Hematopoietic multipotent progenitor cell treated with erythropoietin and hydrocortisone succinate and interleukin-3 and kit ligand, for 17 days (in vitro differentiated cells): ENCODE measurements at regions not wholly inside any gene's neighbourhood (a gene's known extent, or its start where the extent isn't known, plus 50 kb on each side); places are given as distances from the start of the nearest gene placed in this dataset.

ENCODE experiments used
- DNase-seq: peaks from one replicate; pipeline ENCODE4 v3.0.0-alpha.2; 2015; ENCODE audit warnings: low spot score

DNA sequence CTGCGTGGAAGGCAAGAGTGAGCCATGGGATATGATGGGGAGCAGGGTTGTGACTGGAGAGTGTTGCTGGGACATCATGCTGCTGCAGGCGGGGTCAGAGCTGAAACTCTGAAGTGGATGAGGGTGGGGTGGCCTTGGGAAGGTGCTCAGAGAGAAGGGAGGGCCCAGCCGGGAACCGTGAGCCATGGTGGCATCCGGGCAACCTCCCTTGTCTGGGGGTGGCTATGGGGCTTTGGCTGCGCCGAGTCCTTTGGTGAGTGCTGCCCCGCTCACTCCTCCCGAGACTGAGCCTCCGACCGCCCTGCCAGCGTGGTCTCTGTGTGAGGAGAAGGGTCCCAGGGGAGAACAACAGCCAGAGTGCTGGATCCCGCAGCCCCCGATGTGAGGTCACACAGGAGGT is 632.0 kb downstream of the BRD1 start:
- no peak for DNase-seq

DNA sequence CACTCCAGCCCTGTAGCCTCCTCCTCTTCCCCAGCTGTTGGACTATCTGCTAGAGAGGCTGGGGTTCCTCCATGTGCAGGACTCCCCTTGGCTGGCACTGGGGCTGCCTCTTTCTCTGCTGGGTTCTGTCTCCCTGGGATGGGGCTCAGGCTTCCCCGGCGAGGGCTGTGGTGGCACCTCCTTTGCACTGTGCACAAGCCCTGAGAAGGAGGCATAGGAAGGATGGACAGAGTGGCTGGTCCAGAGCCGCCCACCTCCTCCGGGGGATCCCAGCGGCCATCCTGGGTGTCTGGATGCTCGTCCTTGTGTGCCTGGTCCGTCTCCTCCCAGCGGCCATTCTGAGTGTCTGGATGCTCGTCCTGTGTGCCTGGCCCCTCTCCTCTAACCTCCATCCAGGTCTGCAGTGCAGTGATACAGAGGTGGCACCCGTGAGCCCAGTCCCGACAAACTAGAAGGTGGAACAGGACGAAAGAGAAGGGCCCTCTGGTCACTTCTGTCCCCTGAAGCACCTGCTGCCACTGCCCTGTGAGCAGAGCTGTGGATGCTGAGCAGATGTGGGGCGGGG is 633.7 kb downstream of the BRD1 start:
- no peak for DNase-seq

DNA sequence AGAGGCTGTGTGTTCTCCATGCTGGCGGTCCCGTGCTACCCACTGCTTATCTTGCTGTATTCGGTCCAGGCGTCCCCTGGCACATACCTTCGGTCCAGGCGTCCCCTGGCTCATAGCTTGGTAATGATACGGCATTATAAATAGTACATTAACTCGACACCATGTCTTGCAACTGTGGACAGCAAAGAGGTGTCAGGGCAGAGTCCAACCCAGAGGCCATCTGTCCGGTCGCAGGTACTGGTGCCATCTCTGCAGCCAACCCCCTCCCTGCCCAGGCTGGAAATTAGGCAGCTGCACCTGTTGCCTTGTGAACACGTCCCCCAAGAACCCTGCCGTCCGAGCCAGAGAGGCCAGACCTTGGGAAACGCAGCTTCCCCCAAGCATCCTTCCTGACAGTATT is 634.3 kb downstream of the BRD1 start:
- no peak for DNase-seq

DNA sequence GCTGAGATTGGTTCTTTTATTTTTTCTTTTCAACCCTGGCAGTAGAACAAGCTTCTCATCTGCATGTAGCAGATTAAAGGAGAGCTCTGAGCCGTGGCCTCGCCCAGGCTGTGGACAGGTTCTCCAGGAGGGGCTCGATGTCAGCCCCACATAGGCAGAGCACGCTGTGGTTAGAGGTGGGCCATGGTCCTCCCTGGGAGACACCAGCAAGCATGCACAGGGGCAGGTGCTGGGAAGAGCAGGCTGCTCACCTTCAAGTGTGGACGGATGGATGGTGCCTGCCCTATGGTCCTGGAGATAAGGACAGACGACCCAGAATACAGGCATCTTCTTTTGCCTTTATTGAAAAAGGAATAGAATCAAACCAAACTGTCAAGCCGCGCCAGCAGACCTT is 634.8 kb downstream of the BRD1 start:
- DNase-seq, result no peak

DNA sequence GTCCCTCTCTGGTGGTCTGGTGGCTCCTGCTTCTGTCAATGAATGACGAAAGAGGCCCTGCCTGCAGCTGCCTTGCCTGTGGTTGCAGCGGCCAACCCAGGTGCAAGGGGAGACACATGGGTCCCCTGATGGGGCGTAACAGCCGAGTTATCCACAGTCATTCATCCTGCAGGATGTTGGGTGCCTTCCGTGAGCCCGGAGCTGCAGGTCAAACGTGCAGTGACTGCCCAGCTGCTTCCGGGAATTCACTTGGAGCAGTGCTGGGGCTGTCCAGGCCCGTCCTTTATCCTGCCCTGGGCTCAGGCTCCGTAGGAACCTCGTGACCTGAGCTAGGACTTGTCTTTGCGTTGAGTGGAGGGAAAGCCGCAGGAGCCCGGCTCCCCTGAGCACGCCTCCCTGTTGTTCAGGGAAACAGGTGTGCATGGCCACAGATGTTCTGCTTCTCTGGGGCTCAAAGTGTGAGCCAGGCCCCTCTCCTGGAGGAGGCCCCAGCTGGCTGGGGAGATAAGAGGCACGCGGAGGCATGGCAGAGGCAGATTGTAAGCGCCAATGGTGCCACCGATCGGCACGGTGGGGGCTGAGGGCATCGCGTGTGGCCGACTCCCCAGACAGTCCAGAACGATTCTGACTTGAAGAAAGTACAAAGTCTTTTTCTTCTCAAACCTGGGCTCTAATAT is 635.4 kb downstream of the BRD1 start:
- peak; percentile 5 for DNase-seq

DNA sequence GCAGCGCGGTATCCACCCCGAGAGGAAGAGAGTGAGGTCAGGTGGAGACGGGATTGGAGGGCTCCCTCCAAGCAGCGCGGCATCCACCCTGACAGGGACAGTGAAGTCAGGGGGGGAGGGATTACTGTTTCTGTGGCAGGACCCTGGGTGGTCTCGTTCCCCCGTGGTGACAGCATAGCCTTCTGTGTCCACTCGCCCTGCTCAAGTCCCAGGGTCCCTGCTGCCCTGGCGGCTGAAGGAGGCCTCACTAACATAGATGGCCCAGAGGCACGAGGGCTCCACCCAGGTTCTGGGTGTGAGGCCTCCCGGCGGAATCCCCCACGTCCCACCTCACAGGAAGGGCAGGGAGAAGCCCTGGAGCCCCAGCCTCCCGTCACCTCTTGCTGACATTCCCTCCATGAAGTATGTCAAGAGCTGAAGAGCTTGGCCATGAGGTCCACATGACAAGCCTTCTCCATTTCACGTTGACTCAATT is 636.1 kb downstream of the BRD1 start:
- DNase-seq, result no peak

DNA sequence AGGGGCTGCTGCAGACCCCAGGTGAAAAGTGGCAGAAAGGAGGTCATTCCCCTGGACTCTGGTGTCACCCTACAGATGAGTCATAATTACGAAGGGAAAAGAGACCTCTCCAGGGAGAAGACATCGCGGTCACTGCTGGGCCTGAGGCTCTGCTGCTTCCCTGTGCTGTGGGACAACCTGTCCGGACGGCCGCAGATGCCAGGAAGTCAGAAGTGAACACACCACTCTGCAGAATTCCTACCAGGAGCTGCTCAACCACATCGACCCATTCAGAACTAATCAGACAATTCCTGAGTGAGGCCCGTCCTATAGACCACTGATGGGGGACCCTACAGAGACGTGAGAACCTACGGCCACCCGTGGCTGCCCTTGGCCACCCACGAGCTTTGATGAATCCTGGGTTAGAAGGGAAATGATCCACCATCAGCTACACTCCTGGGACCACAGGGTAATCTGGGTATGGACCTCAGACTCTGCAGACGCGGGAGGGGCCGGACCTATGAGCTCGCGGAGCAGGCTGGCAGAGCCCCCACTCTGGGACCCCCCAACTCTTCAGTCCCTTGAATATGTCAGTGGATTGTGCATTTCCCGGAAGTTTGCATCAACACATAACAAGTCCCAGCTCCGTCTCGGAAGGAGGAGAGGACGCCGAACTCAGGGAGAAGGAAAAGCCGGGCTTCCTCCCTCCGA is 636.7 kb downstream of the BRD1 start:
- no peak for DNase-seq

DNA sequence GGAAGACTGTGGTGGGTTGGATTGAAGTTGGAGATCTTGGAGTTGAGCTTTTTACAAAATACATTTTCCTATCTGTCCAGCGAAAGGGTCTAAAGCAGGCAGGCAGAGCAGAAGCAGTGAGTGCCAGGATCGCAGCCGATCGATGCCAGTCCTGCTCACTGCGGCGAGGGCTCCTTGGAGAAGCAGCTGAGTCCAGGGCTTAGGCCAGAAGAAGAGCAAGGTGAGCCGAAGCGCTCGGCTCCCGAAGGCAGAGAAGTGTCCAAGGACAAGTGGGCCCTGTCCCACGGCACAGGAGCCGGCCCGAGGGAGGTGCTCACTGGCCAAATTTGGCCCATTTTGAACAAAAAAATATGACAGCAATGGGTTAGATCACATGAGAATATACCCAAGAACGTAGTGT is 637.8 kb downstream of the BRD1 start:
- DNase-seq, result no peak

DNA sequence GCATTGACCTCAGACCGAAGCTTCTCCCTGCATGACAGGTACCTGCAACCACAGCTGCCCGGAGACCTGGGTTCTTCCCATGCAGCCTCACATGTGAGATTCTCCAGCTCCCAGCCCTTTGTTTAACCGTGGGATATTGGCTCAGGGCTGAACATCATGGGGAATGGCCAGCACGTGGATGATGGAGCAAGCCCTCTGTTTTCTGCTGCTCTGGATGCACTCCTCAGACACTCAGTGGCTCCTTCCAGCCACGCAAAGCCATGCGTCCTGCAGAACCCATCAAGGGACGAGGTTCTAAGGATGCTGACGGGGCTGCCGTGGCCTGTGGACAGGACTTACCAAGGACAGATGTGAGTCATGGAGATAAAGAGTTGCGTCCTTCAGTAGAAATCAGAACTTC is 639.1 kb downstream of the BRD1 start:
- DNase-seq, result no peak

DNA sequence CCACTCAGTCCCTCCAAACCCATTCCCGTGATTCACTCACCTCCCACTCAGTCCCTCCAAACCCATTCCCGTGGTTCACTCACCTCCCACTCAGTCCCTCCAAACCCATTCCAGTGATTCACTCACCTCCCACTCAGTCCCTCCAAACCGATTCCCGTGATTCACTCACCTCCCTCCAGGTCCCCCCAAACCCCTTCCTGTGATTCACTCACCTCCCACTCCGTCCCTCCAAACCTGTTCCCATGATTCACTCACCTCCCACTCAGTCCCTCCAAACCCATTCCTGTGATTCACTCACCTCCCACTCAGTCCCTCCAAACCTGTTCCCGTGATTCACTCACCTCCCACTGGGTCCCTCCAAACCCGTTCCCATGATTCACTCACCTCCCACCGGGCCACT is 639.6 kb downstream of the BRD1 start:
- DNase-seq, result no peak

DNA sequence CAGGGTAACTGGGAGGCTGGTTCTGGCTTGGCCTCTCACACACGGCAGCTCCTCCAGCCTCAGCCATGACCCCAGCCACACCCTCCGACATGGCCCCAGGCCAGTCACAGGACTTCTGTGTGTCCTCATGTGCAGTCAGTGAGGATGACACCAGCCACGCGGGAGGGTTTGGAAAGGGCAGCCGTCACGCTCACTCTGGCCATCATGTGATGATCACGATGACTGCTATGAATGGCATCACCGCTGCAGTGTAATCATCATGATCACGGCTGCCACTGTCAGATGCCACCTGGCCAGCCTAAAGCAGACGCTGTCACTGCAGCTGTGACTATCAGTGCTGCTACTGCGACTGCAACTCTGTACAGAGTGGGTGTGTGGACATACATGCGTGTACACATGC is 640.9 kb downstream of the BRD1 start:
- no peak for DNase-seq

DNA sequence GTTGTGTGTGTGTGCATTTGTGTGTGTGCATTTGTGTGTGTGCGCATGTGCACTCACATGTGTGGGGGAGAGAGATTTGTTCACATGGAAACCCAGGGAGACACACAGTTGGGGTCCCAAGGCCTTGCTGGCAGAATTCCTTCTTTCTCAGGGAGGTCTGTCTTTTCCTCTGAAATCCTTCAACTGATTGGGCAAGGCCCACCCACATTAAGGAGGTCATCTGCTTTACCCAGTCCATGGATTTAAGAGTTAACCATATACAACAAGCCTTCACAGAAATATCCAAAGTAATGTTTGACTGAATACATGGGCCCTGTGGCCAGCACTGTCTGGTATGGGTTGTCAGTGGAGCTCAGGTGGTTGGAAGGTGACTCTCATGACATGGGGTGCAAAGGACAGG is 641.4 kb downstream of the BRD1 start:
- no peak for DNase-seq

DNA sequence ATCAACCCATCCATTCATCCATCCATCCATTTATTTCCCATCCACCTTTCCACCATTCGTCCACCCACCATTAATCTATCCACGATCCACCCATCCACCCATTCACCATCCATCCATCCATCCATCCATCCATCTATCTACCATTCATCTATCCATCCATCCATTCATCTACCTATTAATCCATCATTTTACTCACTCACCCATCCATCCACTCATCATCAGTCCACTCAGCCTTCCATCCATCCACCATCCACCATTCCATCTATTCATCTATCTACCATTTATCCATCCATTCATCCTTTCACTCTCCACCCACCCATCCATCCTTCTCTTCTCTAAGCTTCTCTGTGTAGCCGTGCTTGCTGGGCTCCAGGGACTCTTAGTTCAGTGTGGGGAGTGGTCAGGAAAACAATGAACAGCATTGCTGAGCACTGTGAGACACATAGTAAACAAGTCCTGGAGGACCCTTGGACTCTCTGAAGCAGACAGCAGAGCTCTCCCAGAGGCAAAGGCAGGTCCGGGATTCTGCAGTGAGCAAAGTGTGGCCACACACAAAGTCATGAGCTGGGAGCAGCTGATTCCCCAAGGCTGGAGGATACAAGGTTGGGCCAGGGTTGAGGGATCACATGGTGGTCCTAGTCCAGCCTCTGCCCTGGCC is 642.2 kb downstream of the BRD1 start:
- no peak for DNase-seq

DNA sequence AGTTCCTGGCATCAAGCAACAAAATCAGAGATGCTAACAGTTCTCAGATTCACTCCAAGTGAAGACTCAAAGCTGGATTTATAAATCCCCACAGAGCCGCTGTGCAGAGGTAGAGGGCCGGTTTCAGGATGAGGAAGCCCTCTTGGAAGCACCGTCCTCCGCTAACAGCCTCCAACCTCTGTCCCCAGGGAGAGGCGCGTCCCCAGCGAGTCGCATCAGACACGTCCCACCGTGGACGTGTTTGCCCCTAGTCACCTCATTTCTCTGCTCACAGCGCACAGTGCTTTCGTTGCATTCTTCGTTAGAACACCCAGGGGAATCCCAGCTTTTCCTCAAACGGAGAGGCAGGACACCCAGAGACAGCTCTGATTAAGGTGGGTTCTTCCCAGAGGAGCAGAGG is 642.9 kb downstream of the BRD1 start:
- DNase-seq, result no peak

DNA sequence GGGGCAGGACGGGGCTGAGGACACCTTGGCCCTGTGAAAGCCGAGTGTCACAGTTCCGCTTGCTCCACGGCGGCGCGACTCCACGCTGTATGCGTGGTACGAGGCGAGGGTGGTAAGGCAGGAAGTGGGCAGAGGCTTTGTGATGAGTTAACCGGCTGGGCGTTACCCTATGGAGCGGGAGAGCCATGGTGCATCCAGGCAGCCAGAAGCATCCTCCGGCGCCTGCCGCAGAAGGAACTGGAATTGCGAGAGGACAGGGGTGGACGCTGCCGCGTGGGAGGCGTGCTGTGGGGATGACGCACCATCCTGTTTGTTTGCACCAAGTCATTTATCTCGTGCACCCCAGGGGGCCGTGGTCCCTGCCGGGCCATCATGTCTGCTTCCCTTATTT is 643.9 kb downstream of the BRD1 start:
- no peak for DNase-seq

DNA sequence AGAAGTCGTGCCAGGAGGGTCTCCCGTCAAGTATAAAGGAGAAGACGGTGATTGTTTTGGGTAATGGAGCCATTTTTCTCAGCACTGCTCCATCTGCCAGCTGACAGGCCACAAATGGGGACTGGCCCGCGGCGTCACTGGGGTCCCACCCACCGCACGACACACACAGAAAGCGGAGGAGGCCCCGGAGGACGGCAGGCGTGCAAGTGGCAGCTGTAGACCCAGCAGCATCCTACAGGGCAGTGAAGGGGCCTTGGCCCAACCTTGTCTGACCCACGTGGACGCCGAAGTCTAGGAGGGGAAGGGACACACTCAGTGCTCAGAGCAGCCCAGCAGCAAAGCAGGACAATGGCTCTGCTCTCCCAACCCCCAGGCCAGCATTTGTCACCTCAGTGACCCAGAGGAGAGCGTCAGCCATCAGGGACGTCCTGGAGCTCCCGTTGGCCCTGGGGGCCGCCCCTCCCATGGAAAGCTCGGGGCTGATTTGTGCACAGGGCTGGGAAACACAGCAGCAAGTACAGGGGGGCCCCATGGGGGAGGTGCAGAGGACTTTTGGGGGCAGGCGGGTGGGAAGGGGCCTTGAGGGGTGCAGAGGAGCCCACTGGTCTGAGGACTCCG is 644.4 kb downstream of the BRD1 start:
- no peak for DNase-seq

DNA sequence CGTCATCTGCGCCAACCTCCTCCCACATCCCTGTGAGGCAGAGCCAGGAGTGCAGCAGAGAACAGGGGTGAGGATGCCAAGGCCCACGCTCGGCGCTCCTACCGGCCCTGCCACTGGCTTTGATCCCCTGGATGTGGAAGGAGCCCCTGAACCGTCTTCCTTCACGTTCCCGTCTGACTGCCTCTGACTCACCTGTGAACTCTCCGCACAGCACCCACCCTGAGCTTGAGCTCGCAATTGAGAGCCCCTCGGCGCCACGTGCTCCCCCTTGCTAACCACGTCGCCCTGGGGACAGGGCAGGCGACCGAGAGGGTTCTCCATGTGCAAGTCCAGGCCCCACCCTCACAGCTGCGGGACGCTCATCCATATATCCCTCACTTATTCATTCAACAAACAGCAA is 645.3 kb downstream of the BRD1 start:
- no peak for DNase-seq

DNA sequence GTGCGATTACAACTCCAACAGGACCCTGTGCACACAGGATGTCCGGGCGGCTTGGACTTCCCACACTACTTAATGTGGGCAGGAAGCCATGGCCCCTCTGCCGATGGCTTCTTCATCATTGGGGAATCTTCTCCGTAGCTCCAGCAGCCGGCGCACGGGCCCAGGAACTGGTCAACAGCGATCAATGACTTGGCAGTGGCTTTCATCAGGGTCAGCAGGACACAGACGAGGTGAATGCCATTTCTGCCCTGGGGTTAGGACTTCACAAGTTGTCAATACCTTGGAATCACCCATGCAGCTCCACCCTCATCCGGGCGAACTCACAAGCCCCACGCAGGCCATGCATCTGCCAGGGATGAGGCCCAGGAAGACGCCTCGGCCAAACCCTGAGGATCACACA is 645.7 kb downstream of the BRD1 start:
- DNase-seq, result no peak

DNA sequence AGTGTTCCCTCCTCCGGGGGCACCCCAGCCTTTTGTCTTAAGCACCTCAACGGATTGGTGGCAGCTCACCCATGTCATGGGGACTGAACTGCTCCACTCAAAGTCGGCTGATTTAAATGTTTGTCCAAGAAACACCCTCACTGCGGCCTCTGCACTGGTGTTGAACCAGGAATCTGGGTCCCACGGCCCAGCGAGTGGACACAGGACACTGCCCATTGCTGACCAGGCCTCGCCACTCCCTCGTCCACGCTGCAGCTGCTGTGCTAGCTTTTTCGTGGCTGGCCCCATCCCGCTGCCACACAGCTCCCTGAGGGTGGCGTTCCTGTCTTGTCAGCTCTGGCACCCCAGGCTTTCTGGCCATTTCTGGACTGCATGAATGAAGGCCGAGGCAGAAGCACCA is 646.2 kb downstream of the BRD1 start:
- DNase-seq, result no peak

DNA sequence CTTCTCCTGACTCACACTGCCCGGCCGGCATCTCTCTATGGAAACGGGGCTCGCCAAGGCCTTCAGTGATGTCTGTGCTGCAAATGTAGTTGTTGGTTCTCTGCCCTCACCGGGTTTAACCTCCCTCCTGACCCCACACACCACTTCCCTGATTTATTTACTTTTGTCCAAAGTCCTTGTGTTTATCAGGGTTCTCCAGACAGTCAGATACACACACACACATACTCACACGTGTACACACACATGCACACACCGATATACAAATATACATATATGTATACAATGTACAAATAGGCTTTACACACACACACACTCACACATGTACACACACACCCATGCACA is 647.0 kb downstream of the BRD1 start:
- DNase-seq, result no peak

DNA sequence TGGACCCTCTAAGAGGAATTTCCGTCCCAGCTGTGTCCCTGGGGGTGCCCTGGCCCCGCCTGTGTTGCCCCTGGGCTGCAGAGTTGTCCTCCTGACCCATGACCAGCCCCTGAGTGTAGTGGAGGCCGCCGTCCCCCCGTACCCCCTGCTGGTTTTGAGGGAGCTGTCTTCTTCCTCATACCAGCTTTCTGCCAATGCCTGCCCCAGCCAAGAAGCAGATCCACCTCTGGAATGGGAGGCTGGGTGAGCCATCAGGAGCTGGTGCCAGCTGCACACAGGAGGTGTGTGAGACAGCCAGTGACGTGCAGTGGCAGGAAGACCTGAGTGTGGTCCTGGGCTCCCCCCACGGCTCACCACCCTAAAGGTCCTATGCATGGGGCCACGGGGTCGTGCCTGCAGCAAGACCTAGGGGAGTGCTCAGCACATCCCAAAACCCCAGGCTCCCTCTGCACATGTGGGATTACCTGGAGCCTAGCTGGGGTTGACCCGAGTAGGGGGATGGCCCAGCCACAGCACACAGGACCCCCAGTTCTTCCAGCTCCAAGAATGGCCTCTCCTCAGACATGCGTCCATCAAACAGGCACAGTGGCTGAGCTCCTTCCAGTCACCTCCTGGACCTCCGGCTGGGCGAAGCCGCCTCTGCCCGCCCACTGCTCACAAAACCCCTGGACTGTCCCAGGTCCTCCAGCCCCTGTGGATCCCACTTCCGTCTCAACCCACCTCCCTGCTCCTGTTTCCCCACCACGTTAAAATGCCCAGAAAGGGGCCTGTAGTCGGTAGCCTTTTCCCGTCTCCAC is 647.6 kb downstream of the BRD1 start:
- no peak for DNase-seq

DNA sequence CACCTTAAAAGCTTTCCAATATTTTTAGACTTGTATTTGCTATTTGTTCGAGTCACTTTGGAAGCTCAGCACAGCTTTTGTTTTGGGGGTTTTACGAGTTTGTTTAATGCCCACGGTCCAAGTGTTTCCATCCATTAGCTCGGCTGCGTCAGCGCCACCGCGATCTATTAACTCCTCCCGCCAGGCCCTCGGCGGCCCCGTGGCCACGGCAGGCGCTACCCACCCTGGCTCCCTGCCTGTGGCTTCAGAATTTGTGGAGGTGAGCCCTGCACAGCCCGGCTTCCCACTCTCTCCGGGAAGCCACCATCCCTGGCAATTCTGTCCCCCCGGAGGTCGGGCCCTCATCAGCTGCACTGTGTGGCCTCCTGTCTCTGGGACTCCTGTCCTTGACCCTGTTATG is 648.5 kb downstream of the BRD1 start:
- no peak for DNase-seq
